Effector memory CD8-positive, alpha-beta T cell (primary cell): ENCODE measurements at regions not wholly inside any gene's neighbourhood (a gene's known extent, or its start where the extent isn't known, plus 50 kb on each side); places are given as distances from the start of the nearest gene placed in this dataset.

ENCODE experiments used
- ATAC-seq: fragments of 150-1000 bp; cut with Tn5 transposase; replicated peaks from 2 replicates; pipeline ENCODE4 v1.10.0; 2021; ENCODE audit warnings: mild to moderate bottlenecking, moderate library complexity
- DNase-seq, 3 experiments: peaks; one replicate each; pipeline ENCODE4 v3.0.0; 2021
- H3K27ac Mint-ChIP-seq, 2 donors: one replicate each; pipeline ENCODE4 v1.8.0; 2022; ENCODE audit warnings: mild to moderate bottlenecking in 2 of 2, mixed read lengths in 2 of 2, moderate library complexity in 2 of 2
- H3K27me3 Mint-ChIP-seq, 2 donors: one replicate each; pipeline ENCODE4 v1.8.0; 2022; ENCODE audit warnings: mixed read lengths in 2 of 2
- H3K36me3 Mint-ChIP-seq: one replicate; pipeline ENCODE4 v1.8.0; 2022; ENCODE audit warnings: mild to moderate bottlenecking, moderate library complexity, mixed read lengths; ENCODE audit not compliant: insufficient read depth
- H3K4me1 Mint-ChIP-seq, 2 donors: one replicate each; pipeline ENCODE4 v1.8.0; 2022; ENCODE audit warnings: low read depth in 2 of 2, mixed read lengths in 2 of 2
- H3K4me3 Mint-ChIP-seq, 2 donors: one replicate each; pipeline ENCODE4 v1.8.0; 2022; ENCODE audit warnings: mild to moderate bottlenecking in 2 of 2, mixed read lengths in 2 of 2, moderate library complexity in 2 of 2
- H3K9me3 Mint-ChIP-seq, 2 donors: one replicate each; pipeline ENCODE4 v1.8.0; 2022; ENCODE audit warnings: mixed read lengths in 2 of 2

DNA sequence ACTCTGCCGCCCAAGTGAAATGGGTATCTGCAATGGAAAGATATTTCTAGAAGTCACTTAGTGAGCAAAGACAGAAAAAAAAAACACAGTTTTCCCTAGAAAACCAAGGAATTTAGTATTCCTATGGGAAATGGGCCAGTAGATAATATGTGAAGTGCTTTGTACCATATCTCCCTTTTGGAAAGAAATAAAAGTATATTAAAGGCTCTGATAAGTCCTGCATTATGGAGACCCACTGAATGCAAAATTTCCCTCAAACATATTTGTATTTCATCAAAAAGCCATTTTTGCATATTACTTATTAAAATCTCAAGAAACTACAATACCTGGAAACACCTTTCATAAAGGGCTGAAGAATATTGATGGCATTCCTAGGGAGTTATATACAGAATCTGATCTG lies 51.6 kb upstream of the DYNLRB2 start:
- no peaks in the 10 kb centered on the region for H3K9me3 Mint-ChIP-seq
- no peak for ATAC-seq
- H3K4me3 Mint-ChIP-seq = no peak overlapping the region
- DNase-seq = no peak
- no peaks in the 10 kb centered on the region for H3K4me1 Mint-ChIP-seq
- H3K27ac Mint-ChIP-seq = no peak overlapping the region
- H3K36me3 Mint-ChIP-seq = no peaks in the 10 kb centered on the region
- peaks cover 50 to 64% of the 10 kb centered on the region in 2 donors for H3K27me3 Mint-ChIP-seq

DNA sequence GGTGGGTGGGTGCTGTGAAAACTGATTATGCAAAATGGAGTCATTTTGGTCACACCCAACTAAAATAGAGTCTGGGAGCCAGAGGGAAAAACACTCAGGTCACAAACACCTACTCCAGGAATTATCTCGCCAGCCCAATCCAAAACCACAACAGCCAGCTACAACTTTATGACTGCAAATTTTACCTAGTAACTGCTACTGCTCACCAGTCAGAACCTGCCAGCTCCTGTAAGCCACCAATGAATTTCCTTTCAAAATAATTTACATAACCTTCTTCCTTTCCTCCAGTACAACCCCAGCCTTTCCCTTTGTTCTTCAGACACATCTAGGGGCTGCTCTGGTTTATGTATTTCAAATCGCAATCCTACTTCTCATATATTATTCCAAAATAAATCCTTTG lies 52.6 kb upstream of the DYNLRB2 start:
- DNase-seq = no peak
- Mint-ChIP-seq H3K27ac (no peak overlapping the region), H3K27me3 (peaks cover 57 to 72% of the 10 kb centered on the region in 2 donors), H3K4me3 (no peak overlapping the region), H3K9me3 (no peaks in the 10 kb centered on the region), H3K4me1 (peaks cover 0 to 2% of the 10 kb centered on the region in 2 donors), H3K36me3 (no peaks in the 10 kb centered on the region)
- ATAC-seq = no peak

DNA sequence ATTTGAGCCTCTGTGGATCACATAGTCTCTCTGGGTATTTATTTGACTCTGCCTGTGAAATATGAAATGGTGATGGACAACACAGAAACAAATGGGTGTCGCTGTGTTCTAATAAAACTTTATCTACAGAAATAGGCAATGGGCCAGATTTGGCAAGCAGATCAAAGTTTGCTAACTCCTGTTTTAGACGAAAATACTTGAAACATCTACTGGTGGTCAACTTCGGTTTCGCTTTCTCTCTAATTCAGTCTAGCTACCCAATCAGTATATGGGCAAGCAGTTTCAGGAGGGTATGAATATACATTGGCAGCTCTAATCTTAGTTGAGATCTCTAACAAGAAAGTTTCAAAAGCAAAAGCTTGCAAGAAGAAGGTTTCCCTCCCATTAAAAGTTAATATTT lies 60.1 kb upstream of the DYNLRB2 start:
- Mint-ChIP-seq H3K4me3 (no peak overlapping the region), H3K4me1 (peaks cover 0 to 2% of the 10 kb centered on the region in 2 donors), H3K9me3 (no peaks in the 10 kb centered on the region), H3K36me3 (no peaks in the 10 kb centered on the region), H3K27me3 (peaks cover 25 to 71% of the 10 kb centered on the region in 2 donors), H3K27ac (no peak overlapping the region)
- no peak for DNase-seq
- ATAC-seq = no peak

DNA sequence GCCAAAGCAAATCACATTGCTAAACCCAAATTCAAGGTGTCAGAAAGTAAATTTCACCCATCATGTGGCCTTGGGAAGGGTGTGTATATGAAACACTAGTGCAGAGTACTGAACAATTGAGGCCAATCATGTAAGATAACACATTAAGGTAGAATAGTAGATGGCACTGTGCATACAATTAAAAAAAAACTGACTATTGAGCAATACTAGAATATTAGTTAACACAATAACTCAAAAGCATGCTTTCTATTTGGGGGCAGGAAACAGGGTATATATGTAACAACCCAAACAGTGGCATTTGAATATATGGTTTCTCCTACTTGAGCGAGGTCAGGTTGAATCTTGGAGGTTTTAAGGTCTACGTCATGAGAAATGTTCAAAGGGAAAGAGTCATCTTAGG lies 63.0 kb upstream of the DYNLRB2 start:
- no peak for DNase-seq
- peaks cover 12 to 56% of the 10 kb centered on the region in 2 donors for H3K27me3 Mint-ChIP-seq
- ATAC-seq = no peak
- no peaks in the 10 kb centered on the region for H3K4me1 Mint-ChIP-seq
- no peaks in the 10 kb centered on the region for H3K9me3 Mint-ChIP-seq
- no peaks in the 10 kb centered on the region for H3K36me3 Mint-ChIP-seq
- no peak overlapping the region for H3K4me3 Mint-ChIP-seq
- no peak overlapping the region for H3K27ac Mint-ChIP-seq

DNA sequence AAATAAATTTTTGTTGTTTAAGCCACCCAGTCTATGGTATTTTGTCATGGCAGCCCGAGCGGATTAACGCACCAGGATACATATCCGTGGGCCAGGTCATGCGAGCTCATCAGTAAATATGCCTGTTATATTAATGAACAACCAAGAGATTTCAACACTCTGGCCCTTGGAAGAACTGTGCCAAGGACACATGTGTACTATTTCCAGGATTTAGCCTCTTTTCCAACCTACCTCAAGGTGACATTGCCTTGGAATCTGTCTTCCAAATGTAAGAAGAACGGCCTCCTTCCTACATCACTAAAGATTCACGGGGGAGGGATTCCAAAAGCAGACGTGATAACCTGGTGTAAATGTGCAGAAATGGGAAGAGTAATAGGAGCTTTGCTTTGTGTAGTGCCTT lies 72.8 kb upstream of the DYNLRB2 start:
- ATAC-seq = no peak

DNA sequence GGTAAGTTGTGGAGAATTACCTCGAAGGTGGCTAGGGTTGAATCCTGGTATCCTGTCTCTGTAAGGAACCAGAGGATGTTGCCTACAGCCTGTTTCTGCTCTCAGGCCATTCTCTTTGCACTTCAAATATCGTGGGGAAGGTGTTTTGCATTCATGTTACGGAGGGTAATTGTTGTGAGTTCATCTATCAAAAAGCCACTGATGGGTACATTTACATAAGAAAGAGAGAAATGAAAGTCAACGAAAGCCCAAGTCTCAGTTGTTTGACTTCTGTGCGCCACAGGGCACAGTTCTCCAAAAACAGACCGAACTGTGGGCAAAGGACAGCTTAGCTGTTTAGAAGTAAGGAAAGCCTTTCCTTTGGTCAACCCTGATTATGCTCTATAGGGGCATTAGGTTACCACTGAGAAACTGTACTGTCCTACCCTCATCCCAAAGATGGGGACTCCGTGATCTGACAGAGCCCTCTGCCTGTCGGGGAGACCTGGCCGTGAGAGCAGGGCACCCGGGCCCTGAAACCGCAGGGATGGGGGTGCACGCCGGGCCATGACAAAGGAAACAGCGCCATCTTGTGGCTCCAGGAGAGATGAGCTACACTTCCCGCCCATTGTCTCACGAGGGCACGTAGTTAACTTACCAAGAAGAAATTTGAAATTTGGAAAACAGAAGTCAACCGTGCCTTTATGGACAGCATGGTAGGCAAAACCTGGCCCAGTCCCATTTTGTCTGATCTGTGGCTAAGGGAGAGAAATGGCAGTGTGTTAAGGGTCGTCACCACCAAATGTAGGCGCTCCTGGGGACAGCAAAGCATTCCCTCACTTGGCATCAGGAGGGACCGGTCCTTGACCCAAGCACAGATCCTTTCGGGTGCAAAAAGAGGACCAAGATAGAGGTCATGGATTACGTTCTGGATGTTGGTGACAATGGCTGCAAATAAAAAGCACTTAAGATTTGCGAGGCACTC lies 74.5 kb upstream of the DYNLRB2 start:
- H3K27ac Mint-ChIP-seq = peak overlapping the region in 1 of 2 donors; percentile 7

More for the DNA sequence above, 72.8 kb upstream of the DYNLRB2 start:
- Mint-ChIP-seq H3K4me1 (peaks cover 0 to 3% of the 10 kb centered on the region in 2 donors), H3K27me3 (peaks cover 34 to 66% of the 10 kb centered on the region in 2 donors), H3K27ac (no peak overlapping the region), H3K9me3 (no peaks in the 10 kb centered on the region), H3K4me3 (no peak overlapping the region), H3K36me3 (no peaks in the 10 kb centered on the region)
- no peak for DNase-seq

DNA sequence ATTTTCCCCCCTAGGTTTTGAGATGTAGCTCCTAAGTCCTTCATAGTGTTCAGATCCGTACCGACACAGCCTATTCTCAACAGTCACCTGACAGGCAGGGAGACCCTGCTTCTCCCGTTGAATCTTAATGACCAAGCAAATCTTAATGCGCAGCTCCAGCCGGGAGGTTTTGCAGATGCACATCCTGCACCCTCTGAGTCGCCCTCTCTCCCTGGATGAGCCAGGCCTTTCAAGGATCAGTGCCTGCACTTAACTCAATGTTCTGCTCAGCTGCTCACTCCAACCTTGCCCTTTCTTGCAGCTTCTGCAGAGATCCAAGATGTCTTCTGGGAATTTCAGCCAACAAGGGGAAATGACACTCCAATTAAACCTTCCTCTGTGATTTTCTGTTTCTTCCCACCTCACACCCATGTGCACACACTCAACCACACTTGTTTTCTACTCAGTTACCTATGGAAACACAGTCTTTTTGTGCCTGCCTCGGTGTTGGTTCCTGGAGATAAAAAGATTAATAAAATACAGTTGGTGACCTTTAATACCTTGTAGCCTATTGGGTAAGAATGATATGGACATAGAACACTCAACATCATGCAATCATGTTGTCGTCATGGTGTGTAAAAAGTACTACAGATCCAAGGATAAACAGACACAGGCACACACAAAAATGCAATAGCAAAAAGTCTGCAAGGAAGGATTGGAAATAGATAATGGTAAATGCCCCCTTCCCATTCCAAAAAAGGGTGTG lies 76.9 kb upstream of the DYNLRB2 start:
- no peak for ATAC-seq
- no peak overlapping the region for H3K27ac Mint-ChIP-seq
- H3K9me3 Mint-ChIP-seq = no peaks in the 10 kb centered on the region
- peaks cover 41 to 84% of the 10 kb centered on the region in 2 donors for H3K27me3 Mint-ChIP-seq
- no peak overlapping the region for H3K4me3 Mint-ChIP-seq
- no peak for DNase-seq
- peaks cover 0 to 3% of the 10 kb centered on the region in 2 donors for H3K4me1 Mint-ChIP-seq
- no peaks in the 10 kb centered on the region for H3K36me3 Mint-ChIP-seq

More for the DNA sequence above, 74.5 kb upstream of the DYNLRB2 start:
- ATAC-seq = peak; percentile 72
- no peaks in the 10 kb centered on the region for H3K36me3 Mint-ChIP-seq
- no peak overlapping the region for H3K4me3 Mint-ChIP-seq
- H3K9me3 Mint-ChIP-seq = no peaks in the 10 kb centered on the region
- peak; percentile 41 to 61 (median 46) for DNase-seq
- H3K4me1 Mint-ChIP-seq = peaks cover 0 to 3% of the 10 kb centered on the region in 2 donors
- H3K27me3 Mint-ChIP-seq = peaks cover 37 to 83% of the 10 kb centered on the region in 2 donors

DNA sequence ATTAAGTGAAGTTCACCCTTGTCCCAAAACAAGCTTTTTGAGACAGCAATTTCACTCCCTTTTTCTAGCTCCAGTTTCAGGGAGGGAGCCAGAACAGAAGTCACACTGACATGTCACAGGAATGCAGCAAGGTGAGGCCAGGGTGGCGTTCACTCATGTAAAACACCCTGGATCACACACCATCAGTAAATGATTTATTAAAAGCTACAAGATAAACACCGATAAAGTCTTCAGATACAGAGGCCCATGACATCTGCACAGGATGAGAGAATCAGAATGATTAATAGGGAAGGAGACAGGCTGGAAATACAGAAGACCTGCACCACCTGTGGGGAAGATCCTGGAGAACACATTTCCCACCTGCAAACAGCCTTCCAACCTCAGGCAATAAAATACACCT lies 77.5 kb upstream of the DYNLRB2 start:
- Mint-ChIP-seq H3K9me3 (no peaks in the 10 kb centered on the region), H3K4me3 (no peak overlapping the region), H3K27me3 (peaks cover 38 to 81% of the 10 kb centered on the region in 2 donors), H3K36me3 (no peaks in the 10 kb centered on the region), H3K27ac (no peak overlapping the region), H3K4me1 (peaks cover 0 to 3% of the 10 kb centered on the region in 2 donors)
- ATAC-seq (no peak), DNase-seq (no peak)

DNA sequence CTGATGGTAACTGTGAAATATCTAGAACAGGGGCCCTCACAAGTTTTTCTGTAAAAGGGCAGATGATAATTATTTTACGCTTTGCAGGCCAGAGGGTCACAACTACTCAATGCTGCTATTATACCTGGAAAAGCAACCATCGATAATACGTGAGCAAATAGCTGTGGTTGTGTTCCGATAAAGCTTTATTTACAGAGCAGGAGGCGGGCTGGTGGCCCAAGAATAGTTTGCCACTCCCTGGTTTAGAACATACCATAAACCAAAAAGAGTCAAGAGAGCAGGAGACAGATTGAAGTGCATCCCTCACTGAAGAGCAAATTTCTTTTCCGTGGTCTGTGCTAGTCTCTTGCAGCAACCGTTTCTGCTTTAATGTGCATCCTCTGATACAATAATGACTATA lies 77.9 kb upstream of the DYNLRB2 start:
- DNase-seq (no peak), ATAC-seq (no peak)
- Mint-ChIP-seq H3K9me3 (no peaks in the 10 kb centered on the region), H3K27ac (no peak overlapping the region), H3K4me3 (no peak overlapping the region), H3K36me3 (no peaks in the 10 kb centered on the region), H3K4me1 (peaks cover 0 to 3% of the 10 kb centered on the region in 2 donors), H3K27me3 (peaks cover 35 to 79% of the 10 kb centered on the region in 2 donors)

DNA sequence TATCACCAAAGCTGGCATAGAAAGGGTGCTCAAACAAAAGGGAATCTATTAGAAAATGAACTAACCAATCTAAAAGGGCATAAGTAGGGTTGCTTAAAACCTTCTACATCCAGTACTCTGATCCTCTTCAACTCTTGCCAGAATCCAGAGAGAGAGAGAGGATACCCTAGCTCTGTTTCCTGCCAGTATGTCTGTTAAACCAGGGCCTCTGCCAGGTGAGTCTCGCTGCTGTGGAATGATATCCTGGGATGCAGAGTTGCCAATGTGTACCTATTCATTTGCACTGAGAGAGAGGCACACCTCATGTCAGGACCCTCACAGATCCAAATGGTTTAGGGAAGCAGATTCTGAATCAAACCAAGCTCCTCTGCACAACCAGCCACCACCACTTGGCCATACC lies 79.8 kb upstream of the DYNLRB2 start:
- no peak overlapping the region for H3K27ac Mint-ChIP-seq
- no peak for ATAC-seq
- no peak overlapping the region for H3K4me3 Mint-ChIP-seq
- H3K4me1 Mint-ChIP-seq = no peaks in the 10 kb centered on the region
- H3K9me3 Mint-ChIP-seq = no peaks in the 10 kb centered on the region
- no peak for DNase-seq
- no peaks in the 10 kb centered on the region for H3K36me3 Mint-ChIP-seq
- H3K27me3 Mint-ChIP-seq = peaks cover 39 to 71% of the 10 kb centered on the region in 2 donors

DNA sequence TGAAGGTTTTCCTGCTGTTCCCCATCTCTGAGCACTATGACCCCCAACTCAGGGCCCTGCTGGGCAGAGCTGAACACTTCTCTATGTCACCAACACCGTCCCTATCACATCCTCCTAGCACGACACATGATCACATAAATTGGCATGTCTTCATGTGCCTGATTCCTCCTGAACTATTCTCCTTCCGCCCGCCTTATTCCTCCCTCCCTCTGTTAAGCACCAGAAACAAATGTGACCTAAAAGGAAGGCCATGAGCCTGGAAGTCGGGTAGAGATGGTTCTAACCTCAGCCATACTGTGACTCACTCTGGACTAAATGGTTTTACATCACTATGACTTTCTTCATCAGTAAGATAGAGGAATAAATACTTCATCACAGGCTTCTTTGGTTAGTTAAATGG lies 80.8 kb upstream of the DYNLRB2 start:
- Mint-ChIP-seq H3K9me3 (no peaks in the 10 kb centered on the region), H3K36me3 (no peaks in the 10 kb centered on the region), H3K4me3 (no peak overlapping the region), H3K27me3 (peaks cover 45 to 69% of the 10 kb centered on the region in 2 donors), H3K27ac (no peak overlapping the region), H3K4me1 (no peaks in the 10 kb centered on the region)
- ATAC-seq = no peak
- DNase-seq = no peak

DNA sequence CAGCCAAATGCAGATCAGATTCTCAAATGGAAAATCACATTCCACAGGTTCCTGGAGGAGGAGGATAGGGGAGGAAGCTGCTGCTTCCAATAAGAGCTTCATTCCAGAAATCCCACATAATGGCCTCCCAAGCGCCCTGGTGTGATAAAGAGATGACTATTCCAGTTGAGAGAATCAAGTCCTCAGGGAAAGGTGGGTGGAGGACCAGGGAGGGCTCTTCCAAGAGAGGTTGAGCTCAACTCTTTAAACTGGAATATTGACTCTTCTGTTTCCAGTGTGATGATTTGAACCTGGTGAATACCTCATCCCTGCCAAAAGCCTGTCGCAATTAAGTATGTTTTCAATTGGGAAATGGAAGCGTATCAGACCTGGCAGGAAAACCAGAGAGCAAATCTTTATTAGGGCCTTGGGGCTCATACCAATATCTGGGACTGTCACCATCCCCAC lies 81.4 kb upstream of the DYNLRB2 start:
- ATAC-seq (no peak), DNase-seq (no peak)
- H3K9me3 Mint-ChIP-seq = no peaks in the 10 kb centered on the region
- H3K36me3 Mint-ChIP-seq = no peaks in the 10 kb centered on the region
- H3K27ac Mint-ChIP-seq = no peak overlapping the region
- peaks cover 45 to 63% of the 10 kb centered on the region in 2 donors for H3K27me3 Mint-ChIP-seq
- no peaks in the 10 kb centered on the region for H3K4me1 Mint-ChIP-seq
- no peak overlapping the region for H3K4me3 Mint-ChIP-seq

DNA sequence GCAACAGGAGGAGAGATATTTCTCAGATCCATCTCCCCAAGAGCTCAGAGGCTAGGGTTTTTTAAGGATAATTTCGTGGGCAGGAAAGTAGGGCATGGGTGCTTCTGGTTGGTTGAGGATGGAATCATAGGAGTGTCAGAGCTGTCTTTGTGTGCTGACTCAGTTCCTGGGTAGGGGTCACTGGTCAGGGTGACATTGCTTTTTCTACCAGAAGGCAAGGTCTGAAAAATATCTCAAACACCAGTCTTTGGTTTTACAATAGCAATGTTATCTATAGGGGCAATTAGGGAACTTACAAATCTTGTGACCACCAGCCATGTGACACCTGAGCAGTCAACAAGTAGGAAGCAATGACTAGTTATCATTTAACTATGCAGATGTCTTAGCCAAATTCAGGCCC lies 82.9 kb upstream of the DYNLRB2 start:
- H3K27ac Mint-ChIP-seq = no peak overlapping the region
- DNase-seq (no peak), ATAC-seq (no peak)
- H3K9me3 Mint-ChIP-seq = no peaks in the 10 kb centered on the region
- H3K27me3 Mint-ChIP-seq = peaks cover 34 to 48% of the 10 kb centered on the region in 2 donors
- H3K36me3 Mint-ChIP-seq = no peaks in the 10 kb centered on the region
- no peak overlapping the region for H3K4me3 Mint-ChIP-seq
- H3K4me1 Mint-ChIP-seq = no peaks in the 10 kb centered on the region
